HepG2 (cell line): ENCODE measurements at regions not wholly inside any gene's neighbourhood (a gene's known extent, or its start where the extent isn't known, plus 50 kb on each side); places are given as distances from the start of the nearest gene placed in this dataset.

Source experiments
- BCLAF1 ChIP-seq: fragments of 450-650 bp; IDR thresholded peaks from 2 replicates; pipeline ENCODE4 v1.6.1; 2017; ENCODE audit warnings: mild to moderate bottlenecking
- CTCF ChIP-seq: sonication (generic); formaldehyde crosslinking; IDR thresholded peaks from 2 replicates; pipeline ENCODE4 v1.5.0; 2020; ENCODE audit warnings: mild to moderate bottlenecking, missing genetic modification reagents, moderate library complexity
- EP300 ChIP-seq, 3 experiments: sonication (generic) in 1 of 3; formaldehyde crosslinking in 1 of 3; IDR thresholded peaks; 2 replicates each; pipeline versions ENCODE4 v1.5.1 to v1.6.1; 2011 to 2020; ENCODE audit warnings: low read depth in 2 of 3, low read length in 2 of 3, borderline replicate concordance in 1 of 3, improper control_type of control experiment in 1 of 3, mild to moderate bottlenecking in 1 of 3, missing genetic modification reagents in 1 of 3, moderate library complexity in 1 of 3
- EZH2 ChIP-seq: conservative IDR thresholded peaks from 2 replicates; pipeline ENCODE4 v1.6.1; 2012; ENCODE audit warnings: mild to moderate bottlenecking, low read depth, low read length, moderate library complexity
- TCF7L2 ChIP-seq: IDR thresholded peaks from 2 replicates; pipeline ENCODE4 v1.6.1; 2011; ENCODE audit warnings: mild to moderate bottlenecking, low read depth, low read length, moderate library complexity

- TF ChIP-seq TCF7L2 (no peak), BCLAF1 (no peak), EP300 (IDR thresholded peaks at IDR 0.05; ENCODE audit: low read depth in 2 of 2, low read length in 2 of 2) (no peak), EP300 (CRISPR knock-in tag; IDR thresholded peaks at IDR 0.05; ENCODE audit: borderline replicate concordance) (no peak), CTCF (CRISPR knock-in tag) (no peak), EZH2 (no peak)
Measured at GRCh38 chr5:3004361-3005080, 253.0 kb upstream of the IRX2 start.
